ENCODE measurements at regions not wholly inside any gene's neighbourhood (a gene's known extent, or its start where the extent isn't known, plus 50 kb on each side); places are given as distances from the start of the nearest gene placed in this dataset.

DNA sequence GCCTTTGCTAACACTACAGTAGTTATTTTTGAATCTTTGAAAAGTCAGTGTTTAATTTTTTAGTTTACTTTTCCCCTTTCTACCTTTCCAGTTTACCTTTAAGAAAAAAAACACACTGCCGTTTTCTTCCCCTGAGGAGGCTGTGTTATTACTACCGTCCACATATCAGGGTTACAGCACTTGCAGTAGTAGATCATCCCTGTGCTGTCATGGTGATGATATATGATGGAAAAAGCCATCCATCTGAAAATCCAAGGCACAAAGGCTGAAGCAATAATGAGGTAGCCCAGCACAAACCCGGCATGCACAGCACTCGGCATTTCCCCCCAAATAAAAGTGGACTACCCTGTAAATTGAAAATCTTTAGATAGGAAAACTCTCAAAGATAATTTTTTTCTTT is 258.7 kb downstream of the CXXC4 start:
- H3K9me3 ChIP-seq = no peaks in the 10 kb centered on the region
- WGBS, 3 donors = 27 to 30% (median 28%) methylated on average over 4 of the region's 4 CpGs
- no peaks in the 10 kb centered on the region for H3K27me3 ChIP-seq
- H3K27ac ChIP-seq = no peak overlapping the region
- TF ChIP-seq CTCF (IDR thresholded peaks at IDR 0.05) = no peak
- TF ChIP-seq EP300 (IDR thresholded peaks at IDR 0.05) = no peak
- no peak for TF ChIP-seq POLR2A (IDR thresholded peaks at IDR 0.05)
- no peaks in the 10 kb centered on the region for H3K36me3 ChIP-seq
- H3K4me3 ChIP-seq = no peak overlapping the region
- no peaks in the 10 kb centered on the region for H3K4me1 ChIP-seq (ENCODE audit: insufficient read depth)
- intact Hi-C loops (cut with DNase I) = no loop called here
- no peak for DNase-seq

GRCh38 chr4:104217526-104217925 is 277.2 kb downstream of the CXXC4 start:
- DNase-seq = no peak
- Histone ChIP-seq H3K27ac (no peak overlapping the region), H3K9me3 (no peaks in the 10 kb centered on the region), H3K4me3 (no peak overlapping the region), H3K36me3 (no peaks in the 10 kb centered on the region), H3K4me1 (ENCODE audit: insufficient read depth) (no peaks in the 10 kb centered on the region), H3K27me3 (no peaks in the 10 kb centered on the region)
- TF ChIP-seq POLR2A (IDR thresholded peaks at IDR 0.05) = no peak
- no peak for TF ChIP-seq CTCF (IDR thresholded peaks at IDR 0.05)
- no peak for TF ChIP-seq EP300 (IDR thresholded peaks at IDR 0.05)
- intact Hi-C loops (cut with DNase I) = no loop called here
- 55 to 70% (median 66%) methylated on average over 1 of the region's 1 CpG for WGBS, 3 donors

- 91 to 95% (median 94%) methylated on average over 2 of the region's 2 CpGs for WGBS, 3 donors
Measured at GRCh38 chr4:104211657-104212056, 283.0 kb downstream of the CXXC4 start.

DNA sequence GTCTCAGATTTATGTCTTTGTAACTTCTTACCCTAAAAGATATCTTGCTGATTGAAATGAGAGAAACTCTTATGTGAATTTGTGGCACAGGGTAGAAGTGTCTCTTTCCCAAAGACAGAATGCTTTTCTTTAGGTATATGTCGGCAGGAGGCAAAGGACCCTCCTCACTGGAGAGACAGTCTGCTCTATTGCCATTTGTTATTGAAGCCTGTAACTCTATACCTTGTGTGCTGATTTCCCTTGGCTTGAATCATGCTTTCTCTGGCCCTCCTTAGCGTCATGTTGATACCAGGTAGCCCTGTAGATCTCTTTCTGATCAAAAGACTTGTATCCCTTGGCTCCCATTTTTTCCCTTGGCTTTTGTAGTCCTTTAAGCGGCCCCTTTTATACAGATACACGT is 284.3 kb downstream of the CXXC4 start:
- no peak for DNase-seq
- no peak overlapping the region for H3K27ac ChIP-seq
- WGBS, 3 donors = 47 to 57% (median 54%) methylated on average over 4 of the region's 4 CpGs
- no peak for TF ChIP-seq CTCF (IDR thresholded peaks at IDR 0.05)
- H3K4me1 ChIP-seq (ENCODE audit: insufficient read depth) = no peaks in the 10 kb centered on the region
- peaks cover 3% of the 10 kb centered on the region for H3K27me3 ChIP-seq
- no peak overlapping the region for H3K4me3 ChIP-seq
- H3K36me3 ChIP-seq = no peaks in the 10 kb centered on the region
- intact Hi-C loops (cut with DNase I) = no loop called here
- H3K9me3 ChIP-seq = no peaks in the 10 kb centered on the region

More at GRCh38 chr4:104211657-104212056, 283.0 kb downstream of the CXXC4 start:
- TF ChIP-seq CTCF (IDR thresholded peaks at IDR 0.05) (no peak), POLR2A (IDR thresholded peaks at IDR 0.05) (no peak), EP300 (IDR thresholded peaks at IDR 0.05) (no peak)
- H3K9me3 ChIP-seq = no peaks in the 10 kb centered on the region
- H3K4me3 ChIP-seq = no peak overlapping the region
- no peaks in the 10 kb centered on the region for H3K4me1 ChIP-seq (ENCODE audit: insufficient read depth)
- no peaks in the 10 kb centered on the region for H3K27me3 ChIP-seq
- no peak overlapping the region for H3K27ac ChIP-seq
- no peaks in the 10 kb centered on the region for H3K36me3 ChIP-seq
- intact Hi-C loops (cut with DNase I) = no loop called here
- no peak for DNase-seq

GRCh38 chr4:104206784-104207183 is 287.9 kb downstream of the CXXC4 start:
- Histone ChIP-seq H3K9me3 (no peaks in the 10 kb centered on the region), H3K36me3 (no peaks in the 10 kb centered on the region), H3K27ac (no peak overlapping the region), H3K27me3 (peaks cover 3% of the 10 kb centered on the region), H3K4me3 (no peak overlapping the region), H3K4me1 (ENCODE audit: insufficient read depth) (no peaks in the 10 kb centered on the region)
- 55 to 78% (median 62%) methylated on average over 1 of the region's 1 CpG for WGBS, 3 donors
- DNase-seq = no peak
- no peak for TF ChIP-seq EP300 (IDR thresholded peaks at IDR 0.05)
- no peak for TF ChIP-seq CTCF (IDR thresholded peaks at IDR 0.05)
- TF ChIP-seq POLR2A (IDR thresholded peaks at IDR 0.05) = no peak
- intact Hi-C loops (cut with DNase I) = no loop called here

Measured in ovary (tissue), 7 donors.